T-cell (primary cell): ENCODE measurements at regions not wholly inside any gene's neighbourhood (a gene's known extent, or its start where the extent isn't known, plus 50 kb on each side); places are given as distances from the start of the nearest gene placed in this dataset.

Source experiments
- ATAC-seq, 4 experiments: fragments of 200-7000 bp in 3 of 4; fragments of 150-1000 bp in 1 of 4; cut with Tn5 transposase; replicated peaks in 1 of 4; 1 replicate in 3 of 4; 2 replicates in 1 of 4; pipeline ENCODE4 v1.10.0; 2021; ENCODE audit warnings: moderate library complexity in 3 of 4, mild to moderate bottlenecking in 2 of 4, moderate number of reproducible peaks in 1 of 4
- CTCF ChIA-PET, 2 donors: fragments of 300-600 bp; sonication (Branson Sonifier 250); formaldehyde crosslinking; loops; one replicate each; lab custom pipeline; 2022; ENCODE audit warnings: antibody characterized with exemption in 2 of 2; lab: Charles Lee
- POLR2A ChIA-PET, 2 donors: fragments of 300-600 bp; sonication (Branson Sonifier 250); formaldehyde crosslinking; loops; one replicate each; lab custom pipeline; 2022; ENCODE audit warnings: antibody characterized with exemption in 2 of 2; lab: Charles Lee
- DNase-seq, 35 experiments: peaks; one replicate each; pipeline versions ENCODE4 v3.0.0 to v3.0.0-alpha.2; 2013 to 2023
- H3K27ac ChIP-seq: one replicate; pipeline ENCODE4 v1.5.1; 2013; ENCODE audit warnings: low read length
- H3K27me3 ChIP-seq, 2 experiments: replicated peaks in 1 of 2; 1 replicate in 1 of 2; 2 replicates in 1 of 2; pipeline versions ENCODE4 v1.6.1 to v1.7.0; 2013; ENCODE audit warnings: low read length in 1 of 2, mixed read lengths in 1 of 2; ENCODE audit not compliant: control insufficient read depth in 2 of 2, insufficient read depth in 2 of 2; ENCODE audit errors: extremely low read depth in 1 of 2
- H3K36me3 ChIP-seq, 2 donors: 1 replicate in 1 of 2; 2 replicates in 1 of 2; pipeline versions ENCODE4 v1.6.1 to v1.7.0; 2013; ENCODE audit warnings: low read length in 1 of 2; ENCODE audit not compliant: control insufficient read depth in 2 of 2, insufficient read depth in 1 of 2; ENCODE audit errors: extremely low read depth in 1 of 2
- H3K4me1 ChIP-seq, 2 experiments: 1 replicate in 1 of 2; 2 replicates in 1 of 2; pipeline versions ENCODE4 v1.6.1 to v1.7.0; 2013; ENCODE audit warnings: low read length in 2 of 2, mixed read lengths in 1 of 2; ENCODE audit not compliant: insufficient read depth in 2 of 2, control insufficient read depth in 1 of 2; ENCODE audit errors: extremely low read depth in 1 of 2
- H3K4me3 ChIP-seq, 2 donors: 1 replicate in 1 of 2; 2 replicates in 1 of 2; pipeline versions ENCODE4 v1.5.1 to v1.7.0; 2013; ENCODE audit warnings: mild to moderate bottlenecking in 2 of 2, low read length in 1 of 2, moderate library complexity in 1 of 2; ENCODE audit not compliant: control insufficient read depth in 1 of 2; ENCODE audit errors: extremely low read depth in 1 of 2
- H3K9me3 ChIP-seq: 2 replicates; pipeline ENCODE4 v1.7.0; 2013
- H3K27ac Mint-ChIP-seq, 2 donors: one replicate each; pipeline ENCODE4 v1.8.0; 2020 to 2021; ENCODE audit warnings: mild to moderate bottlenecking in 2 of 2, mixed read lengths in 2 of 2
- H3K27me3 Mint-ChIP-seq, 2 donors: one replicate each; pipeline ENCODE4 v1.8.0; 2021 to 2022; ENCODE audit warnings: mixed read lengths in 2 of 2
- H3K36me3 Mint-ChIP-seq: one replicate; pipeline ENCODE4 v1.8.0; 2021; ENCODE audit warnings: mixed read lengths
- H3K4me1 Mint-ChIP-seq, 3 donors: one replicate each; pipeline ENCODE4 v1.8.0; 2020 to 2022; ENCODE audit warnings: mixed read lengths in 3 of 3, mild to moderate bottlenecking in 1 of 3
- H3K4me3 Mint-ChIP-seq, 3 donors: one replicate each; pipeline ENCODE4 v1.8.0; 2020 to 2022; ENCODE audit warnings: mild to moderate bottlenecking in 3 of 3, mixed read lengths in 3 of 3, moderate library complexity in 3 of 3
- H3K9me3 Mint-ChIP-seq, 3 donors: one replicate each; pipeline ENCODE4 v1.8.0; 2020 to 2022; ENCODE audit warnings: mixed read lengths in 3 of 3
- WGBS: methylation state at CpG from one replicate; pipeline ENCODE4 v1.1.5; 2013; ENCODE audit warnings: missing lambda C conversion rate; ENCODE audit not compliant: insufficient coverage; 5-methylcytosine and 5-hydroxymethylcytosine counted together

DNA sequence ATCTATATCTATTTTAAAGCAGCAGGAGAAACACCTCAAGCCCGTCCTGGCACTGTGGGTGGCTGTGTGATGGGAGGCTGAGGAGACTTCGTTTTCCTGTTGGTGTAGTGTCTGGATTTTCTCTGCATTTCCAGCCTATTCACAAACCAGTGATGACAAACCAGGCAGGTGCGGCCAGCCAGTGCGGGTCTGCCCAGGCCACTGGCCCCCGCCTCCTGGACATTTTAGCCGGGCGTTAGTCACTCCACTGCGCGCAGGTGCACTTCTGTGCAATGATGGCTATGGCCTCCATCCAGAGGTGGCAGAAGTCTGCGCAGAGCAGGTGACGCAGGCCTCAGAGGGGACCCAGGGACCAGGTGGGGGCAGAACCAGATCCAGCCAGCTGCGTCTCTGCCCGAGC, 64.9 kb upstream of the PITRM1 start:
- CTCF ChIA-PET: interaction anchor here (0.6 kb wide), 2 partner anchors 1593 to 1857 kb away, joined by 3 read pairs; partner anchors contain the start of gene AKR1C3 (in 1 of the 2)
- Histone ChIP-seq H3K4me1 (peaks cover 0 to 11% of the 10 kb centered on the region in 2 experiments), H3K9me3 (no peaks in the 10 kb centered on the region), H3K27ac (no peak overlapping the region), H3K36me3 (no peaks in the 10 kb centered on the region), H3K27me3 (peaks cover 0 to 32% of the 10 kb centered on the region in 2 experiments), H3K4me3 (no peak overlapping the region)
- no peak overlapping the region for H3K27ac Mint-ChIP-seq
- no peaks in the 10 kb centered on the region for H3K9me3 Mint-ChIP-seq
- H3K27me3 Mint-ChIP-seq: peaks cover 15 to 22% of the 10 kb centered on the region in 2 donors
- H3K36me3 Mint-ChIP-seq: no peaks in the 10 kb centered on the region
- no peak for DNase-seq
- ATAC-seq: no peak
- WGBS: 94% methylated on average over 9 of the region's 13 CpGs
- H3K4me3 Mint-ChIP-seq: no peak overlapping the region
- POLR2A ChIA-PET: no interaction called here
- H3K4me1 Mint-ChIP-seq: peaks cover 0 to 7% (median 4%) of the 10 kb centered on the region in 3 donors

GRCh38 chr10:3236644-3237404, 64.2 kb upstream of the PITRM1 start:
- Histone ChIP-seq H3K36me3 (no peaks in the 10 kb centered on the region), H3K27ac (no peak overlapping the region), H3K4me1 (peaks cover 0 to 11% of the 10 kb centered on the region in 2 experiments), H3K9me3 (no peaks in the 10 kb centered on the region), H3K4me3 (no peak overlapping the region), H3K27me3 (peaks cover 0 to 30% of the 10 kb centered on the region in 2 experiments)
- DNase-seq: no peak
- Mint-ChIP-seq H3K27ac (no peak overlapping the region), H3K4me1 (peaks cover 0 to 7% (median 4%) of the 10 kb centered on the region in 3 donors), H3K36me3 (no peaks in the 10 kb centered on the region), H3K9me3 (no peaks in the 10 kb centered on the region), H3K27me3 (peaks cover 19 to 22% of the 10 kb centered on the region in 2 donors), H3K4me3 (no peak overlapping the region)
- ChIA-PET CTCF (interaction anchor here in 1 of 2 donors (0.6 kb wide), 1 partner anchor 1858 kb away, joined by 3 read pairs; the partner anchor contains the start of gene AKR1C3), POLR2A (no interaction called here)
- 90% methylated on average over 5 of the region's 15 CpGs for WGBS
- ATAC-seq: no peak

DNA sequence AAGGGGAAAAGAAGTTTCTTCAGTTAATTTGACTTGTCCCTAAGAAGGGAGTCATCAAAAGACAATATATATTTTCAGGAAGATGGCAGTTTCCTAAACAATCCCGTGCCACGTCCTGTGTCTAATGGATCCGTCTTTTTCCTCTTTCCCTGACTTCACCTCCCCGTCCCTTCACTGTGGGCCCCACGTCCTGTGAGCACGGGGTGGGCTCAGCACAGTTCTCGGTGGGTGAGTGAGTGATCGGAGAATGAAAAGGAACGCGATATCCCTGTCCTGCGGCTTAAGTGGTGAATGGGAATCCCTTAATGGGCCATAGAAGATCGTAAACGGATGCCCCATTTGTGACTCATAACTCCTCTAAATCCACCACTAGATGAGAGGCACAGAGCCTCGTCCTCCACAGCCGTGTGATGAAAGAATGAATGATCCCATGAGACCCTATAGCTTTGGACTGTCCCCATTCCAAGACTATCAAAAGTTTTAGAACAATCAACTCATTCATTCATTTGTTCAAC, 63.5 kb upstream of the PITRM1 start:
- peaks cover 15 to 26% of the 10 kb centered on the region in 2 donors for H3K27me3 Mint-ChIP-seq
- CTCF ChIA-PET: interaction anchor here in 1 of 2 donors (0.6 kb wide), 1 partner anchor 968 kb away, joined by 3 read pairs; no protein-coding TSS in a partner anchor
- WGBS: 76% methylated on average over 3 of the region's 15 CpGs

GRCh38 chr10:3235395-3235794, 62.8 kb upstream of the PITRM1 start:
- H3K36me3 ChIP-seq: no peaks in the 10 kb centered on the region
- ATAC-seq: no peak
- Mint-ChIP-seq H3K9me3 (no peaks in the 10 kb centered on the region), H3K27ac (no peak overlapping the region), H3K4me1 (peaks cover 0 to 7% (median 4%) of the 10 kb centered on the region in 3 donors), H3K4me3 (no peak overlapping the region), H3K36me3 (no peaks in the 10 kb centered on the region), H3K27me3 (peaks cover 14 to 26% of the 10 kb centered on the region in 2 donors)
- H3K4me3 ChIP-seq: no peak overlapping the region
- H3K27ac ChIP-seq: no peak overlapping the region
- H3K9me3 ChIP-seq: no peaks in the 10 kb centered on the region
- POLR2A ChIA-PET: no interaction called here
- 90% methylated on average over 3 of the region's 10 CpGs for WGBS
- DNase-seq: no peak
- H3K27me3 ChIP-seq: peaks cover 0 to 18% of the 10 kb centered on the region in 2 experiments
- peaks cover 0 to 11% of the 10 kb centered on the region in 2 experiments for H3K4me1 ChIP-seq
- CTCF ChIA-PET: interaction anchor here (0.6 to 0.7 kb wide), 2 partner anchors 969 to 1043 kb away, joined by 3 to 4 read pairs; no protein-coding TSS in a partner anchor

More for the DNA sequence above, 63.5 kb upstream of the PITRM1 start:
- H3K9me3 Mint-ChIP-seq: no peaks in the 10 kb centered on the region
- ATAC-seq: no peak
- Histone ChIP-seq H3K27me3 (peaks cover 0 to 22% of the 10 kb centered on the region in 2 experiments), H3K9me3 (no peaks in the 10 kb centered on the region), H3K36me3 (no peaks in the 10 kb centered on the region), H3K4me1 (peaks cover 0 to 11% of the 10 kb centered on the region in 2 experiments), H3K27ac (no peak overlapping the region), H3K4me3 (no peak overlapping the region)
- no peak overlapping the region for H3K4me3 Mint-ChIP-seq
- H3K36me3 Mint-ChIP-seq: no peaks in the 10 kb centered on the region
- no peak overlapping the region for H3K27ac Mint-ChIP-seq
- DNase-seq: no peak
- POLR2A ChIA-PET: no interaction called here
- H3K4me1 Mint-ChIP-seq: peaks cover 0 to 7% (median 4%) of the 10 kb centered on the region in 3 donors

- H3K27me3 ChIP-seq: peaks cover 0 to 13% of the 10 kb centered on the region in 2 experiments
- H3K36me3 ChIP-seq: no peaks in the 10 kb centered on the region
- H3K4me1 ChIP-seq: peaks cover 0 to 7% of the 10 kb centered on the region in 2 experiments
- no peaks in the 10 kb centered on the region for H3K36me3 Mint-ChIP-seq
- H3K4me3 ChIP-seq: no peak overlapping the region
- H3K27ac Mint-ChIP-seq: no peak overlapping the region
- H3K9me3 ChIP-seq: no peaks in the 10 kb centered on the region
- CTCF ChIA-PET: no interaction called here
- no peak overlapping the region for H3K27ac ChIP-seq
- H3K4me3 Mint-ChIP-seq: no peak overlapping the region
- H3K27me3 Mint-ChIP-seq: peaks cover 11 to 18% of the 10 kb centered on the region in 2 donors
- POLR2A ChIA-PET: no interaction called here
- ATAC-seq: no peak
- H3K4me1 Mint-ChIP-seq: peaks cover 0 to 3% (median 2%) of the 10 kb centered on the region in 3 donors
- H3K9me3 Mint-ChIP-seq: no peaks in the 10 kb centered on the region
- no peak for DNase-seq
- 85% methylated on average over 3 of the region's 5 CpGs for WGBS
Measured at GRCh38 chr10:3233486-3233990, 61.0 kb upstream of the PITRM1 start.

DNA sequence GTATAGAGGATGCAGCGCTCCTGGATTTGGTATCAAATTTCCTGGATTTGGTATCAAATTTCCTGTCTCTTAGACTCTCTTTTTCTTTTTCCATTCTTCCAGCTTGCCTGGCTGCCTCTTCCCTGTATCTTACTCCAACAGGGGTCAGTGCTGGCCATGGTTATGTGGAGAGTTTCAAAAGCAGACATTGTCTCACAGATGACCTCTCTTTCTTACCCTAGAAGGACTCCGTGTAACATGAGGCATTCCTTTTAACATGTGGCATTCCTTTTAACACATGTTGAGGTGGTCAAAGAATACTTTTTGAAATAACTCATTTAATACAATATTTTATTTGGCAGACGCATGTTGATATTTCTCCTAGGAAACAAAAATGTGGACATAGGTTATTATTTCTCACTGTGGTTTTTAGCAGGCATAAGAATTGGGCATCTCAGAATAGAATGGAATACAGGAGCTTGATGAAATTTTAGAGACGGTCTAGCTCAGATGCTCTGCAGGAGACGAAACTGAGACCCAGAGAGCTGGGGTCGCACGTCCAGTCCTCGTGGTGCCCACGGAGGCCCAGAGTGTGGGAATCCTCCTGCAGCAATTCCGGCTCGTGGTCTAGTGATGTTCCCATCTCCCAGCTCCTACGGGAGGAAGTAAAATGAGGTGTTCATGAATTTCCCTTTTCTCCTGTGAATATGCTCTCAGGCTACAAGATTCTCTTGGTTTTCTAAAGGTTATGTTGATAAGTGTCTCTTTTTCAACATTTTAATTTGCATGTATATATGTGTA, 59.6 kb upstream of the PITRM1 start:
- no peak overlapping the region for H3K27ac ChIP-seq
- no peak overlapping the region for H3K4me3 ChIP-seq
- ChIA-PET POLR2A (no interaction called here), CTCF (interaction anchor here in 1 of 2 donors (0.5 kb wide), 1 partner anchor 1413 kb away, joined by 3 read pairs; no protein-coding TSS in a partner anchor)
- Mint-ChIP-seq H3K4me3 (no peak overlapping the region), H3K4me1 (peaks cover 11 to 17% (median 15%) of the 10 kb centered on the region in 3 donors), H3K9me3 (no peaks in the 10 kb centered on the region), H3K27ac (no peak overlapping the region), H3K27me3 (peaks cover 11 to 18% of the 10 kb centered on the region in 2 donors), H3K36me3 (no peaks in the 10 kb centered on the region)
- DNase-seq (no peak), ATAC-seq (no peak)
- WGBS: 93% methylated on average over 6 of the region's 12 CpGs
- H3K27me3 ChIP-seq: peaks cover 0 to 10% of the 10 kb centered on the region in 2 experiments
- peaks cover 2 to 20% of the 10 kb centered on the region in 2 experiments for H3K4me1 ChIP-seq
- no peaks in the 10 kb centered on the region for H3K9me3 ChIP-seq
- no peaks in the 10 kb centered on the region for H3K36me3 ChIP-seq
